SK-N-SH (cell line): ENCODE measurements at regions not wholly inside any gene's neighbourhood (a gene's known extent, or its start where the extent isn't known, plus 50 kb on each side); places are given as distances from the start of the nearest gene placed in this dataset.

Experiments
- CTCF ChIA-PET: fragments of 300-600, 350-600 bp; formaldehyde crosslinking; extraction: SDS; loops from one replicate; lab custom pipeline; 2021; lab: Yijun Ruan, JAX
- POLR2A ChIA-PET: fragments of 350-600 bp; sonication (Branson Sonifier 250); formaldehyde crosslinking; extraction: SDS; loops from one replicate; lab custom pipeline; 2020; ENCODE audit warnings: antibody characterized with exemption, inconsistent platforms; lab: Yijun Ruan, JAX
- DNase-seq: peaks from one replicate; pipeline ENCODE4 v3.0.0; 2012
- H2AFZ ChIP-seq: fragments of 200-600 bp; sonication (generic); 2 replicates; pipeline ENCODE4 v1.8.1; 2016; ENCODE audit warnings: antibody characterized with exemption, mild to moderate bottlenecking, low read depth
- H3F3A ChIP-seq: fragments of 200-600 bp; sonication (generic); replicated peaks from 2 replicates; pipeline ENCODE3; 2016; ENCODE audit warnings: antibody characterized with exemption, mild to moderate bottlenecking; ENCODE audit not compliant: insufficient read depth
- H3K27ac ChIP-seq, 2 experiments: fragments of 200-500 bp in 1 of 2; fragments of 200-600 bp in 1 of 2; sonication (Bioruptor generic) in 1 of 2; sonication (generic), shearing (Covaris generic) in 1 of 2; 2 replicates each; pipeline versions ENCODE4 v1.5.1 to v1.6.1; 2014 to 2016; ENCODE audit warnings: low read depth in 2 of 2, inconsistent platforms in 1 of 2, low read length in 1 of 2, mild to moderate bottlenecking in 1 of 2, mixed read lengths in 1 of 2
- H3K27me3 ChIP-seq: fragments of 200-600 bp; sonication (generic), shearing (Covaris generic); 2 replicates; pipeline ENCODE4 v1.6.1; 2016; ENCODE audit warnings: mixed run types; ENCODE audit not compliant: insufficient read depth
- H3K36me3 ChIP-seq, 2 experiments: fragments of 200-500 bp in 1 of 2; fragments of 200-600 bp in 1 of 2; sonication (Bioruptor generic) in 1 of 2; sonication (generic) in 1 of 2; replicated peaks in 1 of 2; 2 replicates each; pipeline versions ENCODE3 to v1.5.1; 2014 to 2016; ENCODE audit warnings: low read length in 1 of 2, mild to moderate bottlenecking in 1 of 2; ENCODE audit not compliant: insufficient read depth in 2 of 2, control insufficient read depth in 1 of 2
- H3K4me1 ChIP-seq, 2 experiments: fragments of 200-500 bp in 1 of 2; fragments of 200-600 bp in 1 of 2; sonication (Bioruptor generic) in 1 of 2; sonication (generic), shearing (Covaris generic) in 1 of 2; 2 replicates each; pipeline versions ENCODE4 v1.5.1 to v1.6.1; 2014 to 2016; ENCODE audit warnings: low read depth in 1 of 2, low read length in 1 of 2, mixed run types in 1 of 2; ENCODE audit not compliant: insufficient read depth in 2 of 2, control insufficient read depth in 1 of 2
- H3K4me2 ChIP-seq: fragments of 200-600 bp; sonication (generic), shearing (Covaris generic); 2 replicates; pipeline ENCODE4 v1.6.1; 2017; ENCODE audit warnings: mixed run types
- H3K4me3 ChIP-seq, 2 experiments: fragments of 200-500 bp in 1 of 2; fragments of 200-600 bp in 1 of 2; sonication (Bioruptor generic) in 1 of 2; sonication (generic), shearing (Covaris generic) in 1 of 2; 2 replicates each; pipeline versions ENCODE4 v1.5.1 to v1.8.1; 2014 to 2016; ENCODE audit warnings: low read depth in 2 of 2, inconsistent platforms in 1 of 2, low read length in 1 of 2, mild to moderate bottlenecking in 1 of 2, mixed read lengths in 1 of 2, moderate library complexity in 1 of 2
- H3K79me2 ChIP-seq: fragments of 200-600 bp; sonication (generic); 2 replicates; pipeline ENCODE4 v1.8.1; 2017; ENCODE audit warnings: mild to moderate bottlenecking; ENCODE audit not compliant: insufficient read depth
- H3K9ac ChIP-seq: fragments of 200-600 bp; sonication (generic); 2 replicates; pipeline ENCODE4 v1.6.1; 2017; ENCODE audit warnings: mixed run types
- H3K9me2 ChIP-seq: fragments of 200-600 bp; sonication (generic); 2 replicates; pipeline ENCODE4 v1.6.1; 2017; ENCODE audit warnings: mixed run types
- H3K9me3 ChIP-seq: fragments of 200-600 bp; sonication (generic); 2 replicates; pipeline ENCODE4 v1.6.1; 2017; ENCODE audit warnings: mixed run types, mild to moderate bottlenecking, moderate library complexity
- H4K20me1 ChIP-seq: fragments of 200-600 bp; sonication (generic); 2 replicates; pipeline ENCODE4 v1.6.1; 2017; ENCODE audit warnings: mild to moderate bottlenecking, mixed run types; ENCODE audit not compliant: insufficient read depth
- ELF1 ChIP-seq: IDR thresholded peaks from 2 replicates; pipeline ENCODE4 v1.4.0; 2012
- EP300 ChIP-seq, 2 experiments: IDR thresholded peaks; 2 replicates each; pipeline versions ENCODE4 v1.4.0 to v1.6.1; 2012; ENCODE audit warnings: borderline replicate concordance in 1 of 2, low read depth in 1 of 2, low read length in 1 of 2
- EZH2phosphoT487 ChIP-seq: fragments of 200-600 bp; sonication (generic); IDR thresholded peaks from 2 replicates; pipeline ENCODE4 v1.6.1; 2017; ENCODE audit warnings: low read depth, mixed run types, mild to moderate bottlenecking, antibody characterized with exemption, moderate library complexity, borderline replicate concordance
- FOXJ3 ChIP-seq: sonication (generic); formaldehyde crosslinking; IDR thresholded peaks from 2 replicates; pipeline ENCODE4 v1.5.1; 2020; ENCODE audit warnings: mild to moderate bottlenecking, missing genetic modification reagents
- FOXM1 ChIP-seq: IDR thresholded peaks from 2 replicates; pipeline ENCODE4 v1.4.0; 2012; ENCODE audit warnings: low read depth, mild to moderate bottlenecking
- IRF3 ChIP-seq: fragments of 150-350 bp; IDR thresholded peaks from 2 replicates; pipeline ENCODE4 v1.6.1; 2016; ENCODE audit warnings: mild to moderate bottlenecking, low read depth, low read length
- MEF2A ChIP-seq: IDR thresholded peaks from 2 replicates; pipeline ENCODE4 v1.4.0; 2012; ENCODE audit warnings: low read depth, borderline replicate concordance
- MXI1 ChIP-seq: IDR thresholded peaks from 2 replicates; pipeline ENCODE4 v1.6.1; 2012; ENCODE audit warnings: mild to moderate bottlenecking, low read depth, low read length, improper control_type of control experiment
- NRF1 ChIP-seq: IDR thresholded peaks from 2 replicates; pipeline ENCODE4 v1.6.1; 2012; ENCODE audit warnings: low read depth, mild to moderate bottlenecking, low read length
- RAD21 ChIP-seq: IDR thresholded peaks from 2 replicates; pipeline ENCODE4 v1.6.1; 2012; ENCODE audit warnings: mild to moderate bottlenecking, low read length
- RCOR1 ChIP-seq: fragments of 150-350 bp; IDR thresholded peaks from 2 replicates; pipeline ENCODE4 v1.6.1; 2017; ENCODE audit warnings: antibody characterized with exemption, low read length
- REST ChIP-seq: IDR thresholded peaks from 2 replicates; pipeline ENCODE4 v1.6.1; 2012; ENCODE audit warnings: mild to moderate bottlenecking, low read depth, low read length, moderate library complexity
- RFX5 ChIP-seq: IDR thresholded peaks from 2 replicates; pipeline ENCODE4 v1.6.1; 2012; ENCODE audit warnings: mild to moderate bottlenecking, improper control_type of control experiment, low read length
- RXRA ChIP-seq: IDR thresholded peaks from 2 replicates; pipeline ENCODE4 v1.4.0; 2012; ENCODE audit warnings: low read depth, mild to moderate bottlenecking, borderline replicate concordance
- SIN3A ChIP-seq: IDR thresholded peaks from 2 replicates; pipeline ENCODE4 v1.6.1; 2012; ENCODE audit warnings: low read depth, mild to moderate bottlenecking, low read length, moderate library complexity, borderline replicate concordance
- SMC3 ChIP-seq: IDR thresholded peaks from 2 replicates; pipeline ENCODE4 v1.6.1; 2012; ENCODE audit warnings: low read depth, low read length, improper control_type of control experiment
- TAF1 ChIP-seq: IDR thresholded peaks from 2 replicates; pipeline ENCODE4 v1.6.1; 2012; ENCODE audit warnings: low read depth, mild to moderate bottlenecking, low read length, moderate library complexity, borderline replicate concordance
- TEAD4 ChIP-seq: IDR thresholded peaks from 2 replicates; pipeline ENCODE4 v1.4.0; 2012; ENCODE audit warnings: mild to moderate bottlenecking, borderline replicate concordance; ENCODE audit not compliant: insufficient read depth
- ZBTB33 ChIP-seq: IDR thresholded peaks from 2 replicates; pipeline ENCODE4 v1.4.0; 2012; ENCODE audit warnings: low read depth, borderline replicate concordance
- WGBS: methylation state at CpG from one replicate; pipeline ENCODE4 v1.1.6; 2017; ENCODE audit warnings: low lambda C conversion rate; 5-methylcytosine and 5-hydroxymethylcytosine counted together

DNA sequence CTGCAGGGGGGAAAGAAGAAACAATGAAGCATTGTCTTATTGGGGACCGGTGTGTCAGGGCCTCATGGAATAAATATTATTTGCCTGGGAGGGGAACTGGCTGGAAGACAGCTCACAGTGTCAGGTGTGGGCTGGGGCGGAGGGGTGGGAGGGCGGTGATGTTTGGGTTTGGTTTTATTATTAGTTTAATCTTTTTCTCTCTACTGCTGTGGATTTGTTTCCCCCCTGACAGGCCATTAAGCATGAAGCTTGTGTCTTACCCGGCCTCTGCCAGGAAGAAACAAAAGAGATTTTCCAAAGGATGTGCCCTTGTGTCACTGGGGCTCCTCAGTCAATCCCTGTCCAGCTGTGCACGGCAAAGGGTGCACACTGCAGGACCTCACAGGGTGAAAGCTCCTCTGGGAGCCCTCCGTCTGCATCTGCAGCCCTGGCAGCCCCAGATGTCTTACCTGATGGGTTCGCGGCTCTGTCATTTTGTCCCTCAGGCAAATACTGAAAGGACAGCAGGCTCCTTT lies 203.1 kb upstream of the TMEM45B start:
- no peaks in the 10 kb centered on the region for H3F3A ChIP-seq
- H2AFZ ChIP-seq = no peak overlapping the region
- H3K9me3 ChIP-seq = no peaks in the 10 kb centered on the region
- DNase-seq = no peak
- H3K79me2 ChIP-seq = no peaks in the 10 kb centered on the region
- H3K4me3 ChIP-seq = no peak overlapping the region
- H3K36me3 ChIP-seq = no peaks in the 10 kb centered on the region
- 62% methylated on average over 6 of the region's 8 CpGs for WGBS
- no peak overlapping the region for H3K4me2 ChIP-seq
- ChIA-PET POLR2A (no interaction called here), CTCF (no interaction called here)
- no peak overlapping the region for H3K27ac ChIP-seq
- H3K9ac ChIP-seq = no peak overlapping the region
- H3K9me2 ChIP-seq = no peaks in the 10 kb centered on the region
- H3K4me1 ChIP-seq = peaks cover 0 to 8% of the 10 kb centered on the region in 2 experiments; a peak in 1 of 4 replicates
- H4K20me1 ChIP-seq = no peaks in the 10 kb centered on the region
- TF ChIP-seq ELF1 (no peak), SIN3A (no peak), FOXM1 (no peak), TEAD4 (no peak), RXRA (no peak), EZH2phosphoT487 (no peak), REST (no peak), MEF2A (no peak), SMC3 (no peak), IRF3 (no peak), FOXJ3 (CRISPR knock-in tag) (no peak), RAD21 (no peak), RFX5 (no peak), ZBTB33 (no peak), MXI1 (no peak), TAF1 (no peak), EP300 (IDR thresholded peaks at IDR 0.05; ENCODE audit: borderline replicate concordance in 1 of 2, low read depth in 1 of 2, low read length in 1 of 2) (no peak), RCOR1 (no peak), NRF1 (no peak)
- H3K27me3 ChIP-seq = no peaks in the 10 kb centered on the region
